ENCODE measurements at regions not wholly inside any gene's neighbourhood (a gene's known extent, or its start where the extent isn't known, plus 50 kb on each side); places are given as distances from the start of the nearest gene placed in this dataset.

GRCh38 chr6:26296556-26296856 lies 68.5 kb upstream of the BTN3A2 start:
- TF ChIP-seq CTCF (conservative IDR thresholded peaks at IDR 0.05) = no peak
- H3K4me1 ChIP-seq (ENCODE audit: insufficient read depth, low read length) = no peaks in the 10 kb centered on the region
- H3K4me3 Mint-ChIP-seq = no peak overlapping the region
- H3K56ac ChIP-seq (ENCODE audit: insufficient read length, low read depth, low read length) = no peak overlapping the region
- no peak overlapping the region for H3K18ac ChIP-seq (ENCODE audit: insufficient read length, low read depth, low read length)
- H2BK5ac ChIP-seq (ENCODE audit: insufficient read length, low read length) = no peak overlapping the region
- H3K14ac ChIP-seq (ENCODE audit: insufficient read depth, low read length) = no peak overlapping the region
- H4K8ac ChIP-seq (replicated peaks; ENCODE audit: insufficient read length, low read depth, low read length) = no peak overlapping the region
- no peaks in the 10 kb centered on the region for H3K27me3 ChIP-seq (ENCODE audit: insufficient read depth, low read length)
- no peak overlapping the region for H3T11ph ChIP-seq (ENCODE audit: low read length)
- H3K23me2 ChIP-seq (ENCODE audit: insufficient read length, low read depth, low read length, poor library complexity, severe bottlenecking) = no peaks in the 10 kb centered on the region
- H2BK120ac ChIP-seq (ENCODE audit: low read depth, low read length, poor library complexity, severe bottlenecking) = no peak overlapping the region
- H3K36me3 Mint-ChIP-seq (ENCODE audit: insufficient read depth in 1 of 3, low read depth in 3 of 3) = no peaks in the 10 kb centered on the region
- no peak overlapping the region for H4K5ac ChIP-seq (ENCODE audit: insufficient read length, low read depth, low read length)
- no peaks in the 10 kb centered on the region for H3K9me3 ChIP-seq (ENCODE audit: control insufficient read depth, low read depth, low read length)
- peaks cover 2% of the 10 kb centered on the region for H4K20me1 ChIP-seq (ENCODE audit: control insufficient read depth, insufficient read depth, insufficient read length)
- H3K27ac Mint-ChIP-seq = no peak overlapping the region
- WGBS (ENCODE audit: extremely low coverage, insufficient read length, low lambda C conversion rate) = no CpG with 5 or more reads among the region's 2 CpGs
- H3K4ac ChIP-seq (ENCODE audit: low read depth, low read length) = no peak overlapping the region
- H3K79me1 ChIP-seq (ENCODE audit: insufficient read depth, low read depth, low read length, poor library complexity, severe bottlenecking) = no peaks in the 10 kb centered on the region
- no peak for DNase-seq
- H2BK20ac ChIP-seq (ENCODE audit: low read depth, low read length, poor library complexity, severe bottlenecking) = no peak overlapping the region
- H3K4me2 ChIP-seq (ENCODE audit: insufficient read depth, insufficient read length, low read length) = no peak overlapping the region
- no peak overlapping the region for H2AFZ ChIP-seq (ENCODE audit: low read length)
- H3K27me3 Mint-ChIP-seq (ENCODE audit: low read depth) = no peaks in the 10 kb centered on the region
- no peaks in the 10 kb centered on the region; a peak in 1 of 5 replicates for H3K9me3 Mint-ChIP-seq
- H3K27ac ChIP-seq (ENCODE audit: insufficient read length, low read depth, low read length) = no peak overlapping the region
- no peak overlapping the region for H3K9ac ChIP-seq (ENCODE audit: extremely low read depth, insufficient read length, low read length)
- H2BK12ac ChIP-seq (ENCODE audit: insufficient read length, low read depth, low read length) = no peak overlapping the region
- no peaks in the 10 kb centered on the region for H3K79me2 ChIP-seq (ENCODE audit: insufficient read depth, low read length)
- no peak overlapping the region for H4K91ac ChIP-seq (ENCODE audit: insufficient read length, low read depth, low read length)
- H2AK5ac ChIP-seq (ENCODE audit: insufficient read length, low read length) = no peak overlapping the region
- H2BK15ac ChIP-seq (ENCODE audit: low read depth, low read length) = no peak overlapping the region
- peaks cover 14 to 20% of the 10 kb centered on the region in 2 experiments for H3K4me1 Mint-ChIP-seq
- H3K23ac ChIP-seq (ENCODE audit: insufficient read length, low read depth, low read length) = no peak overlapping the region

Measured in H9 (cell line).